ENCODE measurements at regions not wholly inside any gene's neighbourhood (a gene's known extent, or its start where the extent isn't known, plus 50 kb on each side); places are given as distances from the start of the nearest gene placed in this dataset.

DNA sequence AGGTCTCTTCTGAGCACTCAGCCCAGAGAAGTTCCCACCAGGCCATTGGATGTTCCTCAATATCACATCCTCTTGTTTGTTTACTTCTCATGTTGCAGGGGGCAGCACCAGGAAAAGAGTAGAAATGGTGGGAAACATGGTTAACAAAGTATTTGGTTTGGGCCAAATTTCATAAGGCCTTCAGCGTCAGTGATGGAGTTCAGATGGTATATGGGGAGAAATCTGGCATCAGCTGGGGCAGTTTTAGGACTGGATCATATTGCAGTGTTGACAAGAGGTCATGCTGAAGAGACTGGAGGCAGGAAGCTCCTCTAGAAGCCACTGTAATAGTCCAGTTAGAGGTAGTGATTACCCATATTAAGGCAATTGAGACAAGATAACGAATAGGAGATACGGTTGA is 200.0 kb downstream of the WDR11 start:
- TF ChIP-seq EZH2phosphoT487 (IDR thresholded peaks at IDR 0.05; ENCODE audit: low read depth, severe bottlenecking, unreplicated experiment): no peak
- TF ChIP-seq, protein P1, sequence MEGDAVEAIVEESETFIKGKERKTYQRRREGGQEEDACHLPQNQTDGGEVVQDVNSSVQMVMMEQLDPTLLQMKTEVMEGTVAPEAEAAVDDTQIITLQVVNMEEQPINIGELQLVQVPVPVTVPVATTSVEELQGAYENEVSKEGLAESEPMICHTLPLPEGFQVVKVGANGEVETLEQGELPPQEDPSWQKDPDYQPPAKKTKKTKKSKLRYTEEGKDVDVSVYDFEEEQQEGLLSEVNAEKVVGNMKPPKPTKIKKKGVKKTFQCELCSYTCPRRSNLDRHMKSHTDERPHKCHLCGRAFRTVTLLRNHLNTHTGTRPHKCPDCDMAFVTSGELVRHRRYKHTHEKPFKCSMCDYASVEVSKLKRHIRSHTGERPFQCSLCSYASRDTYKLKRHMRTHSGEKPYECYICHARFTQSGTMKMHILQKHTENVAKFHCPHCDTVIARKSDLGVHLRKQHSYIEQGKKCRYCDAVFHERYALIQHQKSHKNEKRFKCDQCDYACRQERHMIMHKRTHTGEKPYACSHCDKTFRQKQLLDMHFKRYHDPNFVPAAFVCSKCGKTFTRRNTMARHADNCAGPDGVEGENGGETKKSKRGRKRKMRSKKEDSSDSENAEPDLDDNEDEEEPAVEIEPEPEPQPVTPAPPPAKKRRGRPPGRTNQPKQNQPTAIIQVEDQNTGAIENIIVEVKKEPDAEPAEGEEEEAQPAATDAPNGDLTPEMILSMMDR (IDR thresholded peaks at IDR 0.05; ENCODE audit: poor library complexity): no peak
